CD4-positive, alpha-beta T cell treated with Interleukin-2 at 100 ng/mL for 4 hours (primary cell): ENCODE measurements at regions not wholly inside any gene's neighbourhood (a gene's known extent, or its start where the extent isn't known, plus 50 kb on each side); places are given as distances from the start of the nearest gene placed in this dataset.

Source experiments
- DNase-seq: peaks from one replicate; pipeline ENCODE4 v3.0.0-alpha.2; 2020; ENCODE audit warnings: low spot score

- no peak for DNase-seq
These were observed 201.3 kb upstream of the GALNT5 start for GRCh38 chr2:157056200-157056676.

GRCh38 chr2:157058161-157058560 is 199.3 kb upstream of the GALNT5 start:
- no peak for DNase-seq

GRCh38 chr2:157059036-157059435 is 198.5 kb upstream of the GALNT5 start:
- DNase-seq, result no peak

- no peak for DNase-seq
These were observed 195.7 kb upstream of the GALNT5 start for GRCh38 chr2:157061799-157062198.

GRCh38 chr2:157067562-157067961 is 189.9 kb upstream of the GALNT5 start:
- DNase-seq, result no peak

- no peak for DNase-seq
These were observed 189.3 kb upstream of the GALNT5 start for GRCh38 chr2:157068237-157068636.

- DNase-seq, result no peak
These were observed 181.6 kb upstream of the GALNT5 start for GRCh38 chr2:157075924-157076323.

GRCh38 chr2:157076526-157077161 is 180.9 kb upstream of the GALNT5 start:
- DNase-seq, result no peak

GRCh38 chr2:157077753-157078350 is 179.7 kb upstream of the GALNT5 start:
- DNase-seq, result no peak

GRCh38 chr2:157082950-157083349 is 174.6 kb upstream of the GALNT5 start:
- DNase-seq, result no peak

- DNase-seq, result no peak
These were observed 172.0 kb upstream of the GALNT5 start for GRCh38 chr2:157085522-157085921.

GRCh38 chr2:157087373-157088002 is 170.0 kb upstream of the GALNT5 start:
- no peak for DNase-seq

GRCh38 chr2:157093666-157094065 is 163.8 kb upstream of the GALNT5 start:
- no peak for DNase-seq

- no peak for DNase-seq
These were observed 152.1 kb upstream of the GALNT5 start for GRCh38 chr2:157105372-157105771.

GRCh38 chr2:157106950-157107349 is 150.6 kb upstream of the GALNT5 start:
- DNase-seq, result no peak

GRCh38 chr2:157107460-157107859 is 150.0 kb upstream of the GALNT5 start:
- DNase-seq, result no peak

- no peak for DNase-seq
These were observed 149.6 kb upstream of the GALNT5 start for GRCh38 chr2:157107877-157108276.

- no peak for DNase-seq
These were observed 134.7 kb upstream of the GALNT5 start for GRCh38 chr2:157122776-157123175.

GRCh38 chr2:157124731-157125130 is 132.8 kb upstream of the GALNT5 start:
- no peak for DNase-seq

GRCh38 chr2:157125685-157126084 is 131.8 kb upstream of the GALNT5 start:
- DNase-seq, result no peak

GRCh38 chr2:157127249-157128012 is 130.1 kb upstream of the GALNT5 start:
- no peak for DNase-seq

GRCh38 chr2:157143901-157144300 is 113.6 kb upstream of the GALNT5 start:
- no peak for DNase-seq

- no peak for DNase-seq
These were observed 108.2 kb upstream of the GALNT5 start for GRCh38 chr2:157149270-157149669.
